Ishikawa (cell line): ENCODE measurements at regions not wholly inside any gene's neighbourhood (a gene's known extent, or its start where the extent isn't known, plus 50 kb on each side); places are given as distances from the start of the nearest gene placed in this dataset.

Experiments
- CEBPB ChIP-seq: IDR thresholded peaks from 2 replicates; pipeline ENCODE4 v1.6.1; 2012
- EP300 ChIP-seq: IDR thresholded peaks from 2 replicates; pipeline ENCODE4 v1.6.1; 2012; ENCODE audit warnings: borderline replicate concordance
- MAX ChIP-seq: IDR thresholded peaks from 2 replicates; pipeline ENCODE4 v1.6.1; 2012
- REST ChIP-seq: IDR thresholded peaks from 2 replicates; pipeline ENCODE4 v1.6.1; 2012; ENCODE audit warnings: low read depth, mild to moderate bottlenecking
- TAF1 ChIP-seq: IDR thresholded peaks from 2 replicates; pipeline ENCODE4 v1.6.1; 2012; ENCODE audit warnings: low read depth, mild to moderate bottlenecking
- USF1 ChIP-seq: IDR thresholded peaks from 2 replicates; pipeline ENCODE4 v1.6.1; 2012
- YY1 ChIP-seq: IDR thresholded peaks from 2 replicates; pipeline ENCODE4 v1.6.1; 2012; ENCODE audit warnings: low read depth
- ZBTB7A ChIP-seq: IDR thresholded peaks from 2 replicates; pipeline ENCODE4 v1.6.1; 2012; ENCODE audit warnings: low read depth

GRCh38 chr5:89535411-89535810 is 652.4 kb upstream of the MEF2C start:
- TF ChIP-seq ZBTB7A (no peak), YY1 (no peak), CEBPB (no peak), MAX (no peak), EP300 (no peak), USF1 (no peak), REST (no peak), TAF1 (no peak)
